IgD-negative memory B cell (primary cell): ENCODE measurements at regions not wholly inside any gene's neighbourhood (a gene's known extent, or its start where the extent isn't known, plus 50 kb on each side); places are given as distances from the start of the nearest gene placed in this dataset.

Source experiments
- H3K27ac Mint-ChIP-seq, 3 donors: one replicate each; pipeline ENCODE4 v1.8.0; 2020 to 2022; ENCODE audit warnings: mild to moderate bottlenecking in 3 of 3, mixed read lengths in 3 of 3, moderate library complexity in 1 of 3
- H3K27me3 Mint-ChIP-seq: one replicate; pipeline ENCODE4 v1.8.0; 2021; ENCODE audit warnings: mixed read lengths
- H3K36me3 Mint-ChIP-seq: one replicate; pipeline ENCODE4 v1.8.0; 2020; ENCODE audit warnings: mild to moderate bottlenecking, mixed read lengths
- H3K4me1 Mint-ChIP-seq, 3 donors: one replicate each; pipeline ENCODE4 v1.8.0; 2020 to 2022; ENCODE audit warnings: mixed read lengths in 3 of 3, mild to moderate bottlenecking in 1 of 3
- H3K4me3 Mint-ChIP-seq, 4 donors: one replicate each; pipeline ENCODE4 v1.8.0; 2020 to 2022; ENCODE audit warnings: mild to moderate bottlenecking in 4 of 4, mixed read lengths in 4 of 4, moderate library complexity in 3 of 4
- H3K9me3 Mint-ChIP-seq, 3 donors: one replicate each; pipeline ENCODE4 v1.8.0; 2020 to 2021; ENCODE audit warnings: mixed read lengths in 3 of 3, mild to moderate bottlenecking in 1 of 3

GRCh38 chr15:93882779-93883178 lies 348.6 kb upstream of the MCTP2 start:
- Mint-ChIP-seq H3K27ac (no peak overlapping the region), H3K4me3 (no peak overlapping the region), H3K4me1 (no peaks in the 10 kb centered on the region), H3K9me3 (no peaks in the 10 kb centered on the region), H3K27me3 (no peaks in the 10 kb centered on the region), H3K36me3 (no peaks in the 10 kb centered on the region)

GRCh38 chr15:93882141-93882540 lies 349.2 kb upstream of the MCTP2 start:
- Mint-ChIP-seq H3K27me3 (no peaks in the 10 kb centered on the region), H3K9me3 (no peaks in the 10 kb centered on the region), H3K27ac (no peak overlapping the region), H3K36me3 (no peaks in the 10 kb centered on the region), H3K4me3 (no peak overlapping the region), H3K4me1 (no peaks in the 10 kb centered on the region)

GRCh38 chr15:93881310-93881709 lies 350.1 kb upstream of the MCTP2 start:
- no peaks in the 10 kb centered on the region for H3K4me1 Mint-ChIP-seq
- H3K27ac Mint-ChIP-seq: no peak overlapping the region
- no peak overlapping the region for H3K4me3 Mint-ChIP-seq
- no peaks in the 10 kb centered on the region for H3K9me3 Mint-ChIP-seq
- no peaks in the 10 kb centered on the region for H3K27me3 Mint-ChIP-seq
- H3K36me3 Mint-ChIP-seq: no peaks in the 10 kb centered on the region

- no peaks in the 10 kb centered on the region for H3K36me3 Mint-ChIP-seq
- H3K27me3 Mint-ChIP-seq: no peaks in the 10 kb centered on the region
- no peak overlapping the region for H3K27ac Mint-ChIP-seq
- H3K9me3 Mint-ChIP-seq: peaks cover 0 to 1% (median 0%) of the 10 kb centered on the region in 3 donors
- H3K4me3 Mint-ChIP-seq: no peak overlapping the region
- no peaks in the 10 kb centered on the region for H3K4me1 Mint-ChIP-seq
These were observed 351.0 kb upstream of the MCTP2 start for GRCh38 chr15:93880358-93880757.

- Mint-ChIP-seq H3K27ac (no peak overlapping the region), H3K4me3 (no peak overlapping the region), H3K36me3 (no peaks in the 10 kb centered on the region), H3K4me1 (no peaks in the 10 kb centered on the region), H3K27me3 (no peaks in the 10 kb centered on the region), H3K9me3 (peaks cover 0 to 5% (median 0%) of the 10 kb centered on the region in 3 donors)
These were observed 360.8 kb upstream of the MCTP2 start for GRCh38 chr15:93870583-93870982.

GRCh38 chr15:93866948-93867347 lies 364.4 kb upstream of the MCTP2 start:
- Mint-ChIP-seq H3K4me3 (no peak overlapping the region), H3K36me3 (no peaks in the 10 kb centered on the region), H3K27ac (no peak overlapping the region), H3K27me3 (no peaks in the 10 kb centered on the region), H3K9me3 (peaks cover 0 to 5% (median 0%) of the 10 kb centered on the region in 3 donors), H3K4me1 (no peaks in the 10 kb centered on the region)

- no peaks in the 10 kb centered on the region for H3K27me3 Mint-ChIP-seq
- H3K36me3 Mint-ChIP-seq: no peaks in the 10 kb centered on the region
- no peaks in the 10 kb centered on the region for H3K4me1 Mint-ChIP-seq
- peaks cover 0 to 5% (median 0%) of the 10 kb centered on the region in 3 donors for H3K9me3 Mint-ChIP-seq
- H3K4me3 Mint-ChIP-seq: no peak overlapping the region
- H3K27ac Mint-ChIP-seq: no peak overlapping the region
These were observed 364.9 kb upstream of the MCTP2 start for GRCh38 chr15:93866476-93866875.

GRCh38 chr15:93865586-93865985 lies 365.8 kb upstream of the MCTP2 start:
- H3K4me3 Mint-ChIP-seq: no peak overlapping the region
- H3K4me1 Mint-ChIP-seq: no peaks in the 10 kb centered on the region
- no peaks in the 10 kb centered on the region for H3K36me3 Mint-ChIP-seq
- peaks cover 0 to 5% (median 0%) of the 10 kb centered on the region in 3 donors for H3K9me3 Mint-ChIP-seq
- no peaks in the 10 kb centered on the region for H3K27me3 Mint-ChIP-seq
- no peak overlapping the region for H3K27ac Mint-ChIP-seq

- Mint-ChIP-seq H3K27me3 (no peaks in the 10 kb centered on the region), H3K4me1 (no peaks in the 10 kb centered on the region), H3K9me3 (no peaks in the 10 kb centered on the region), H3K4me3 (no peak overlapping the region), H3K36me3 (no peaks in the 10 kb centered on the region), H3K27ac (no peak overlapping the region)
These were observed 368.6 kb upstream of the MCTP2 start for GRCh38 chr15:93862791-93863190.

- no peak overlapping the region for H3K27ac Mint-ChIP-seq
- no peaks in the 10 kb centered on the region for H3K36me3 Mint-ChIP-seq
- H3K27me3 Mint-ChIP-seq: no peaks in the 10 kb centered on the region
- H3K4me3 Mint-ChIP-seq: no peak overlapping the region
- H3K9me3 Mint-ChIP-seq: no peaks in the 10 kb centered on the region
- no peaks in the 10 kb centered on the region for H3K4me1 Mint-ChIP-seq
These were observed 369.2 kb upstream of the MCTP2 start for GRCh38 chr15:93861956-93862741.

GRCh38 chr15:93861413-93861812 lies 369.9 kb upstream of the MCTP2 start:
- Mint-ChIP-seq H3K9me3 (no peaks in the 10 kb centered on the region), H3K4me3 (no peak overlapping the region), H3K27ac (no peak overlapping the region), H3K27me3 (no peaks in the 10 kb centered on the region), H3K4me1 (no peaks in the 10 kb centered on the region), H3K36me3 (no peaks in the 10 kb centered on the region)

GRCh38 chr15:93860701-93861100 lies 370.7 kb upstream of the MCTP2 start:
- Mint-ChIP-seq H3K9me3 (no peaks in the 10 kb centered on the region), H3K4me3 (no peak overlapping the region), H3K27ac (no peak overlapping the region), H3K4me1 (no peaks in the 10 kb centered on the region), H3K36me3 (no peaks in the 10 kb centered on the region), H3K27me3 (no peaks in the 10 kb centered on the region)

- Mint-ChIP-seq H3K36me3 (no peaks in the 10 kb centered on the region), H3K4me3 (no peak overlapping the region), H3K9me3 (peaks cover 0 to 3% (median 0%) of the 10 kb centered on the region in 3 donors), H3K27me3 (no peaks in the 10 kb centered on the region), H3K27ac (no peak overlapping the region), H3K4me1 (no peaks in the 10 kb centered on the region)
These were observed 372.2 kb upstream of the MCTP2 start for GRCh38 chr15:93859176-93859575.

- Mint-ChIP-seq H3K9me3 (peaks cover 0 to 3% (median 0%) of the 10 kb centered on the region in 3 donors), H3K4me1 (no peaks in the 10 kb centered on the region), H3K36me3 (no peaks in the 10 kb centered on the region), H3K27ac (no peak overlapping the region), H3K27me3 (no peaks in the 10 kb centered on the region), H3K4me3 (no peak overlapping the region)
These were observed 376.1 kb upstream of the MCTP2 start for GRCh38 chr15:93855181-93855826.

- H3K4me3 Mint-ChIP-seq: no peak overlapping the region
- H3K36me3 Mint-ChIP-seq: no peaks in the 10 kb centered on the region
- no peak overlapping the region for H3K27ac Mint-ChIP-seq
- H3K4me1 Mint-ChIP-seq: no peaks in the 10 kb centered on the region
- H3K9me3 Mint-ChIP-seq: peaks cover 0 to 3% (median 0%) of the 10 kb centered on the region in 3 donors
- H3K27me3 Mint-ChIP-seq: no peaks in the 10 kb centered on the region
These were observed 377.3 kb upstream of the MCTP2 start for GRCh38 chr15:93854088-93854487.

- H3K27me3 Mint-ChIP-seq: no peaks in the 10 kb centered on the region
- no peak overlapping the region for H3K27ac Mint-ChIP-seq
- no peak overlapping the region for H3K4me3 Mint-ChIP-seq
- H3K36me3 Mint-ChIP-seq: no peaks in the 10 kb centered on the region
- peaks cover 0 to 3% (median 0%) of the 10 kb centered on the region in 3 donors for H3K9me3 Mint-ChIP-seq
- no peaks in the 10 kb centered on the region for H3K4me1 Mint-ChIP-seq
These were observed 378.6 kb upstream of the MCTP2 start for GRCh38 chr15:93852761-93853160.
